GM10266 (cell line): ENCODE measurements at regions not wholly inside any gene's neighbourhood (a gene's known extent, or its start where the extent isn't known, plus 50 kb on each side); places are given as distances from the start of the nearest gene placed in this dataset.

Source experiments
- DNase-seq: peaks from one replicate; pipeline ENCODE4 v3.0.0; 2012; ENCODE audit errors: extremely low spot score
- CTCF ChIP-seq: IDR thresholded peaks from 2 replicates; pipeline ENCODE4 v1.5.1; 2012; ENCODE audit warnings: mild to moderate bottlenecking, low read depth; ENCODE audit not compliant: control insufficient read depth, insufficient read depth; ENCODE audit errors: missing control alignments

- DNase-seq: no peak
- no peak for TF ChIP-seq CTCF
Measured at GRCh38 chr14:100393362-100393761, 70.2 kb downstream of the SLC25A47 start.

DNA sequence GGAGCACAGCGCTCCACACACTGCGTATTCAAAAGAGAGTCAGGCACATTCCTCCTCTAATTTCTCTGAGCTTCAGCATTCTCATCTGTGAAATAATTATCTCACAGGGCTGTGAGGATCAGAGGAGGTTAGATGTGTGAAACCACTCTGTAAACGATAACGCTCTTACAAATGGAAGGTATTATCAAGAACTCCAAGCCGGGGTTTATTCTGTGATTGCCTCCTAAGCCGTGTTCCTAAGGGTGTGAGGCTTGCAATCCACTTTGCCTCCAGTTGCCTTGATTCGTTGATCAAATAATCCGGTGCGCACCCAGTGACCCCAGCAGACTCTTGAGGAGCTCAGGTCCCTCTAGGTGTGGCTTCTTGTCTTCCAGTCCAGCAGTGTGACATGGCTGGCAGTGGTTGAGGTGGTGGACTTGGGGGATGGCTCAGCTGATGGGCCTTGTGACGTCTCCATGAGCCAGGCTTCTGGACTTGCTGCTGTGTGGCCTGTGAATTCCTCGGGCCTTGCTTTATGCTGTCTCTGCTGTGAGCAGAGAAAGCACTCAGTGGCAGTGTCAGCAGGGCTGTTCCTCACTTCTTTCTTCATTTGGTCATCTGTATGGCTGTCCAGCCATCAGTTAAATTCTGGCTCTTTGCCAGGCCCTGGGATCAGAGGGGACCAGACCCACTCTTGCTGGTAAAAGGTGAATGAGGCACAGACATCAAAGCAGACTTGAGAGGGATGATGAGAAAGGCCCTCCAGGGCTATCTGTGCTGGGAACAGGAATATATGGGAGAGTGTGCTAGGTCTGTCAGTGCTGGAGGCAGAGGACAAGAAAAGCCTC lies 71.0 kb downstream of the SLC25A47 start:
- DNase-seq: no peak
- TF ChIP-seq CTCF: no peak

DNA sequence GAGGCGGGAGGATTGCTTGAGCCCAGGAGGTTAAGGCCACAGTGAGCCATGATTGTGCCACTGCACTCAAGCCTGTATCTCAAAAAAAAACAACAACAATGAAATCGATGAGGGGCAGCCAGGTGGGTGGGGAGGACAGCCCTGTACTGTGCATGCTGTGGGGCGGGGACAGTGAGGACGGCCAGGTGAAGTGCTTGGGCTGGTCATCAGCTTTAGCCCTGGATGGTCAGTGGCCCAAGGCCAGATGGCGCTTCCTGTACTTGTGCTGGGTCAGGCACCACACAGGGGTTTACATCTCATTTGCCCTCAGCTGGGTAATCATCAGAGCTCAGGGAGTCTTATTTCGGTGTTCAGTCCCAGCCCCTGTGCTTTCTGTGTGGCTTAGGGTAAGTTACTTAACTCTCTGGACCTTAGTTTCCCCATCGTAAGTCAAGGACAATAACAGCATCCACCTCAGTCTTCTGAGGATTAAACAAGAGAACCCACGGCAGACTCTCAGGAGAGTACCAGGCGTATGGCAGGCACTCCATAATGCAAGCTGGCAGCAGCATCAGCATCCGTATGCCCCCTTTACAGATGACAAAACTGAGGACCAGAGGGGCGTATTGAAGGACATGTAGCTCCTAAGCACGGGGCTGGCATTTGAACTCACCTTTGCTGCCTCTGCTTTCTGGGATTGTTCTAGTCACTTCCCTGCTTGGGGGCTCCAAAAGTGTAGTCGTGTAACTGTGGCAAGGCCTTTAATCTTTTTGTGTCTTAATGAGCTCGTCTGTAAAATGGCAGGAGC lies 71.9 kb downstream of the SLC25A47 start:
- DNase-seq: no peak
- TF ChIP-seq CTCF: no peak

- no peak for TF ChIP-seq CTCF
- no peak for DNase-seq
Measured at GRCh38 chr14:100396266-100396795, 73.2 kb downstream of the SLC25A47 start.

- no peak for TF ChIP-seq CTCF
- DNase-seq: no peak
Measured at GRCh38 chr14:100397005-100397404, 73.9 kb downstream of the SLC25A47 start.

DNA sequence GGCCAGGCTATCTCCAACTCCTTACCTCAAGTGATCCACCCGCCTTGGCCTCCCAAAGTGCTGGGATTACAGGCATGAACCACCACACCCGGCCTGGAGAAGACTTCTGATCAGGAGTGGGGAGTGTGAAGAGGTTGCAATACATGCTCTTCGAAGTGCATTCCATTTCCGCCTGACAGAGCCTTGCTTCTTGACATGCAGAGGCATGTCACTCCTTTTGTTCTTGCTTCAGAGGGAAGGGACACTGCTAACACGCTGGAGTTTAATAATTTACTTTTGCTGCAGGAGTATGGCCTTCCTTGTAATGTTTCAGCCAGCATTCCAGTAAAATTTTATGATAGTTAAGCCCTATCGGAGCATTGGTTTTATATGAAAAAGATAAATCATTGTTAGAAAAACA lies 74.9 kb downstream of the SLC25A47 start:
- TF ChIP-seq CTCF: no peak
- DNase-seq: no peak
